ENCODE measurements at regions not wholly inside any gene's neighbourhood (a gene's known extent, or its start where the extent isn't known, plus 50 kb on each side); places are given as distances from the start of the nearest gene placed in this dataset.

GRCh38 chr6:19153270-19153980, 683.7 kb upstream of the ID4 start:
- peak; percentile 24 to 66 for DNase-seq
- Histone ChIP-seq H3K36me3 (no peaks in the 10 kb centered on the region), H3K4me3 (no peak overlapping the region), H3K27me3 (no peaks in the 10 kb centered on the region), H3K27ac (peak overlapping the region; percentile 36 to 38), H3K4me1 (peaks cover 0 to 15% (median 7%) of the 10 kb centered on the region in 4 donors), H3K9me3 (no peaks in the 10 kb centered on the region)
- no peak for TF ChIP-seq CTCF (IDR thresholded peaks at IDR 0.05)
- intact Hi-C loops (cut with DNase I; ENCODE audit: low total_unique reads), result no loop called here

- intact Hi-C loops (cut with DNase I; ENCODE audit: low total_unique reads), result no loop called here
- no peak for TF ChIP-seq CTCF (IDR thresholded peaks at IDR 0.05)
- DNase-seq, result no peak
- Histone ChIP-seq H3K4me3 (no peak overlapping the region), H3K4me1 (peaks cover 0 to 19% (median 7%) of the 10 kb centered on the region in 4 donors), H3K9me3 (no peaks in the 10 kb centered on the region), H3K27me3 (no peaks in the 10 kb centered on the region), H3K36me3 (no peaks in the 10 kb centered on the region), H3K27ac (peak overlapping the region; percentile 36 to 38)
These were observed 683.2 kb upstream of the ID4 start for GRCh38 chr6:19153981-19154295.

GRCh38 chr6:19156443-19156842, 680.7 kb upstream of the ID4 start:
- Histone ChIP-seq H3K4me3 (no peak overlapping the region), H3K36me3 (no peaks in the 10 kb centered on the region), H3K4me1 (peaks cover 0 to 42% (median 13%) of the 10 kb centered on the region in 4 donors), H3K27ac (no peak overlapping the region), H3K27me3 (no peaks in the 10 kb centered on the region), H3K9me3 (no peaks in the 10 kb centered on the region)
- no peak for DNase-seq
- no peak for TF ChIP-seq CTCF (IDR thresholded peaks at IDR 0.05)
- intact Hi-C loops (cut with DNase I; ENCODE audit: low total_unique reads), result no loop called here

- TF ChIP-seq CTCF (IDR thresholded peaks at IDR 0.05), result no peak
- no peaks in the 10 kb centered on the region for H3K9me3 ChIP-seq
- intact Hi-C loops (cut with DNase I; ENCODE audit: low total_unique reads), result no loop called here
- no peak for DNase-seq
- no peaks in the 10 kb centered on the region for H3K27me3 ChIP-seq
- H3K36me3 ChIP-seq, result no peaks in the 10 kb centered on the region
- H3K4me1 ChIP-seq, result peaks cover 0 to 44% (median 13%) of the 10 kb centered on the region in 4 donors
- H3K4me3 ChIP-seq, result no peak overlapping the region
- H3K27ac ChIP-seq, result no peak overlapping the region
These were observed 679.7 kb upstream of the ID4 start for GRCh38 chr6:19157486-19157885.

- DNase-seq, result no peak
- Histone ChIP-seq H3K4me1 (peaks cover 0 to 42% (median 13%) of the 10 kb centered on the region in 4 donors), H3K27ac (no peak overlapping the region), H3K27me3 (no peaks in the 10 kb centered on the region), H3K9me3 (no peaks in the 10 kb centered on the region), H3K36me3 (no peaks in the 10 kb centered on the region), H3K4me3 (no peak overlapping the region)
- TF ChIP-seq CTCF (IDR thresholded peaks at IDR 0.05), result no peak
- intact Hi-C loops (cut with DNase I; ENCODE audit: low total_unique reads), result no loop called here
These were observed 678.6 kb upstream of the ID4 start for GRCh38 chr6:19158586-19158985.

- DNase-seq, result no peak
- Histone ChIP-seq H3K9me3 (no peaks in the 10 kb centered on the region), H3K4me3 (no peak overlapping the region), H3K36me3 (no peaks in the 10 kb centered on the region), H3K27ac (no peak overlapping the region), H3K27me3 (no peaks in the 10 kb centered on the region), H3K4me1 (peaks cover 0 to 37% (median 10%) of the 10 kb centered on the region in 4 donors)
- TF ChIP-seq CTCF (IDR thresholded peaks at IDR 0.05), result no peak
- intact Hi-C loops (cut with DNase I; ENCODE audit: low total_unique reads), result no loop called here
These were observed 678.1 kb upstream of the ID4 start for GRCh38 chr6:19159089-19159488.

Data from tibial artery (tissue), 4 donors.